HCT116 (cell line): ENCODE measurements at regions not wholly inside any gene's neighbourhood (a gene's known extent, or its start where the extent isn't known, plus 50 kb on each side); places are given as distances from the start of the nearest gene placed in this dataset.

Experiments used
- CEBPB ChIP-seq: IDR thresholded peaks from 2 replicates; pipeline ENCODE4 v1.6.1; 2012; ENCODE audit warnings: low read depth
- ELF1 ChIP-seq: IDR thresholded peaks from 2 replicates; pipeline ENCODE4 v1.6.1; 2012; ENCODE audit warnings: low read depth, borderline replicate concordance
- EZH2 ChIP-seq: fragments of 200-600 bp; sonication (generic); IDR thresholded peaks from 2 replicates; pipeline ENCODE4 v1.6.1; 2017; ENCODE audit warnings: antibody characterized with exemption, mixed run types
- FOSL1 ChIP-seq: IDR thresholded peaks from 2 replicates; pipeline ENCODE4 v1.6.1; 2012; ENCODE audit warnings: low read depth
- POLR2A ChIP-seq: IDR thresholded peaks from 2 replicates; pipeline ENCODE4 v1.7.0; 2011; ENCODE audit warnings: borderline replicate concordance; ENCODE audit not compliant: insufficient read depth, insufficient read length; ENCODE audit errors: extremely low read depth
- POLR2AphosphoS5 ChIP-seq: IDR thresholded peaks from 2 replicates; pipeline ENCODE4 v1.6.1; 2011; ENCODE audit warnings: mild to moderate bottlenecking, low read depth, low read length, moderate library complexity
- SP1 ChIP-seq: IDR thresholded peaks from 2 replicates; pipeline ENCODE4 v1.6.1; 2012; ENCODE audit warnings: low read depth
- SRF ChIP-seq: IDR thresholded peaks from 2 replicates; pipeline ENCODE4 v1.6.1; 2012; ENCODE audit warnings: low read depth
- YY1 ChIP-seq: IDR thresholded peaks from 2 replicates; pipeline ENCODE4 v1.6.1; 2011; ENCODE audit warnings: low read length, low read depth, moderate library complexity, mild to moderate bottlenecking; ENCODE audit not compliant: insufficient replicate concordance; ENCODE audit errors: extremely low read depth
- TF ChIP-seq, protein P1 (sequence below), 3 experiments: fragments of 200-600 bp in 1 of 3; sonication (generic) in 1 of 3; IDR thresholded peaks in 2 of 3; conservative IDR thresholded peaks in 1 of 3; 2 replicates each; pipeline ENCODE4 v1.5.1; 2012 to 2017; ENCODE audit warnings: low read depth in 2 of 3, low read length in 2 of 3, antibody characterized with exemption in 1 of 3, borderline replicate concordance in 1 of 3, control low read depth in 1 of 3, mild to moderate bottlenecking in 1 of 3, mixed read lengths in 1 of 3, mixed run types in 1 of 3, moderate library complexity in 1 of 3; ENCODE audit not compliant: insufficient read depth in 1 of 3
- TF ChIP-seq, protein P2 (sequence below): IDR thresholded peaks from 2 replicates; pipeline ENCODE4 v1.6.1; 2012; ENCODE audit warnings: low read depth
- TF ChIP-seq, protein P3 (sequence below): IDR thresholded peaks from 2 replicates; pipeline ENCODE4 v1.6.1; 2011; ENCODE audit warnings: mild to moderate bottlenecking, low read length, moderate library complexity; ENCODE audit not compliant: insufficient replicate concordance; ENCODE audit errors: extremely low read depth
- TF ChIP-seq, protein P4 (sequence below): IDR thresholded peaks from 2 replicates; pipeline ENCODE4 v1.6.1; 2012

DNA sequence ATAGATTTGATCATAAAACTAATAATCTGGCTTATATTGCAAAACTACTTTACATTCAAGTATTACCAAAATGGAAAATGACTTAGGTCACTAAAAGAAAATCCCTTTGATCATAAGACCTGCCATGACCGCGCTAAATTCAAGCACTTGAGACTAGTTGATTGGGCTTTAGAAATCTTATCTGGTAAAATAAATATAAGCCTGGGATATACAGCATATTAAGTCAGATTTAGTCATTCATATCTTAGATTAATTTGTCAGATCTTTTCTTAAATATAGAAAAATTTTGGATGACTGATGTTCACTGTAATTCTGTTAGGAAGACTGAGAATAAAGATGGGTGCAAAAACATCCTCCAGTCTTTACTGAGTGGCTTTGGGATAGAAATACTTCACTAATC lies 450.0 kb downstream of the HTR7 start:
- TF ChIP-seq POLR2A: no peak
- TF ChIP-seq, protein P1, sequence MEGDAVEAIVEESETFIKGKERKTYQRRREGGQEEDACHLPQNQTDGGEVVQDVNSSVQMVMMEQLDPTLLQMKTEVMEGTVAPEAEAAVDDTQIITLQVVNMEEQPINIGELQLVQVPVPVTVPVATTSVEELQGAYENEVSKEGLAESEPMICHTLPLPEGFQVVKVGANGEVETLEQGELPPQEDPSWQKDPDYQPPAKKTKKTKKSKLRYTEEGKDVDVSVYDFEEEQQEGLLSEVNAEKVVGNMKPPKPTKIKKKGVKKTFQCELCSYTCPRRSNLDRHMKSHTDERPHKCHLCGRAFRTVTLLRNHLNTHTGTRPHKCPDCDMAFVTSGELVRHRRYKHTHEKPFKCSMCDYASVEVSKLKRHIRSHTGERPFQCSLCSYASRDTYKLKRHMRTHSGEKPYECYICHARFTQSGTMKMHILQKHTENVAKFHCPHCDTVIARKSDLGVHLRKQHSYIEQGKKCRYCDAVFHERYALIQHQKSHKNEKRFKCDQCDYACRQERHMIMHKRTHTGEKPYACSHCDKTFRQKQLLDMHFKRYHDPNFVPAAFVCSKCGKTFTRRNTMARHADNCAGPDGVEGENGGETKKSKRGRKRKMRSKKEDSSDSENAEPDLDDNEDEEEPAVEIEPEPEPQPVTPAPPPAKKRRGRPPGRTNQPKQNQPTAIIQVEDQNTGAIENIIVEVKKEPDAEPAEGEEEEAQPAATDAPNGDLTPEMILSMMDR (IDR thresholded peaks at IDR 0.05 in 2 of 3, conservative IDR thresholded peaks at IDR 0.05 in 1 of 3; ENCODE audit: borderline replicate concordance in 1 of 3, insufficient read depth in 1 of 3, low read depth in 2 of 3, low read length in 2 of 3): no peak
- TF ChIP-seq POLR2AphosphoS5: no peak
- TF ChIP-seq, protein P2, sequence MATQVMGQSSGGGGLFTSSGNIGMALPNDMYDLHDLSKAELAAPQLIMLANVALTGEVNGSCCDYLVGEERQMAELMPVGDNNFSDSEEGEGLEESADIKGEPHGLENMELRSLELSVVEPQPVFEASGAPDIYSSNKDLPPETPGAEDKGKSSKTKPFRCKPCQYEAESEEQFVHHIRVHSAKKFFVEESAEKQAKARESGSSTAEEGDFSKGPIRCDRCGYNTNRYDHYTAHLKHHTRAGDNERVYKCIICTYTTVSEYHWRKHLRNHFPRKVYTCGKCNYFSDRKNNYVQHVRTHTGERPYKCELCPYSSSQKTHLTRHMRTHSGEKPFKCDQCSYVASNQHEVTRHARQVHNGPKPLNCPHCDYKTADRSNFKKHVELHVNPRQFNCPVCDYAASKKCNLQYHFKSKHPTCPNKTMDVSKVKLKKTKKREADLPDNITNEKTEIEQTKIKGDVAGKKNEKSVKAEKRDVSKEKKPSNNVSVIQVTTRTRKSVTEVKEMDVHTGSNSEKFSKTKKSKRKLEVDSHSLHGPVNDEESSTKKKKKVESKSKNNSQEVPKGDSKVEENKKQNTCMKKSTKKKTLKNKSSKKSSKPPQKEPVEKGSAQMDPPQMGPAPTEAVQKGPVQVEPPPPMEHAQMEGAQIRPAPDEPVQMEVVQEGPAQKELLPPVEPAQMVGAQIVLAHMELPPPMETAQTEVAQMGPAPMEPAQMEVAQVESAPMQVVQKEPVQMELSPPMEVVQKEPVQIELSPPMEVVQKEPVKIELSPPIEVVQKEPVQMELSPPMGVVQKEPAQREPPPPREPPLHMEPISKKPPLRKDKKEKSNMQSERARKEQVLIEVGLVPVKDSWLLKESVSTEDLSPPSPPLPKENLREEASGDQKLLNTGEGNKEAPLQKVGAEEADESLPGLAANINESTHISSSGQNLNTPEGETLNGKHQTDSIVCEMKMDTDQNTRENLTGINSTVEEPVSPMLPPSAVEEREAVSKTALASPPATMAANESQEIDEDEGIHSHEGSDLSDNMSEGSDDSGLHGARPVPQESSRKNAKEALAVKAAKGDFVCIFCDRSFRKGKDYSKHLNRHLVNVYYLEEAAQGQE: no peak
- TF ChIP-seq, protein P3, sequence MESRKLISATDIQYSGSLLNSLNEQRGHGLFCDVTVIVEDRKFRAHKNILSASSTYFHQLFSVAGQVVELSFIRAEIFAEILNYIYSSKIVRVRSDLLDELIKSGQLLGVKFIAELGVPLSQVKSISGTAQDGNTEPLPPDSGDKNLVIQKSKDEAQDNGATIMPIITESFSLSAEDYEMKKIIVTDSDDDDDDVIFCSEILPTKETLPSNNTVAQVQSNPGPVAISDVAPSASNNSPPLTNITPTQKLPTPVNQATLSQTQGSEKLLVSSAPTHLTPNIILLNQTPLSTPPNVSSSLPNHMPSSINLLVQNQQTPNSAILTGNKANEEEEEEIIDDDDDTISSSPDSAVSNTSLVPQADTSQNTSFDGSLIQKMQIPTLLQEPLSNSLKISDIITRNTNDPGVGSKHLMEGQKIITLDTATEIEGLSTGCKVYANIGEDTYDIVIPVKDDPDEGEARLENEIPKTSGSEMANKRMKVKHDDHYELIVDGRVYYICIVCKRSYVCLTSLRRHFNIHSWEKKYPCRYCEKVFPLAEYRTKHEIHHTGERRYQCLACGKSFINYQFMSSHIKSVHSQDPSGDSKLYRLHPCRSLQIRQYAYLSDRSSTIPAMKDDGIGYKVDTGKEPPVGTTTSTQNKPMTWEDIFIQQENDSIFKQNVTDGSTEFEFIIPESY: no peak
- TF ChIP-seq, protein P4, sequence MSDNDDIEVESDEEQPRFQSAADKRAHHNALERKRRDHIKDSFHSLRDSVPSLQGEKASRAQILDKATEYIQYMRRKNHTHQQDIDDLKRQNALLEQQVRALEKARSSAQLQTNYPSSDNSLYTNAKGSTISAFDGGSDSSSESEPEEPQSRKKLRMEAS: no peak
- no peak for TF ChIP-seq SP1
- TF ChIP-seq ELF1: no peak
- TF ChIP-seq FOSL1: no peak
- no peak for TF ChIP-seq YY1
- TF ChIP-seq CEBPB: no peak
- no peak for TF ChIP-seq SRF
- no peak for TF ChIP-seq EZH2
